AG10803 (cell line): ENCODE measurements at regions not wholly inside any gene's neighbourhood (a gene's known extent, or its start where the extent isn't known, plus 50 kb on each side); places are given as distances from the start of the nearest gene placed in this dataset.

Experiments
- DNase-seq: peaks from one replicate; pipeline ENCODE4 v3.0.0; 2010; ENCODE audit warnings: low read depth
- H3K4me3 ChIP-seq: 2 replicates; pipeline ENCODE4 v1.5.1; 2011; ENCODE audit warnings: mild to moderate bottlenecking, low read length, control low read depth
- TF ChIP-seq, protein P1 (sequence below): conservative IDR thresholded peaks from 2 replicates; pipeline ENCODE4 v1.5.1; 2011; ENCODE audit warnings: mild to moderate bottlenecking, low read length, control low read depth, inconsistent platforms

DNA sequence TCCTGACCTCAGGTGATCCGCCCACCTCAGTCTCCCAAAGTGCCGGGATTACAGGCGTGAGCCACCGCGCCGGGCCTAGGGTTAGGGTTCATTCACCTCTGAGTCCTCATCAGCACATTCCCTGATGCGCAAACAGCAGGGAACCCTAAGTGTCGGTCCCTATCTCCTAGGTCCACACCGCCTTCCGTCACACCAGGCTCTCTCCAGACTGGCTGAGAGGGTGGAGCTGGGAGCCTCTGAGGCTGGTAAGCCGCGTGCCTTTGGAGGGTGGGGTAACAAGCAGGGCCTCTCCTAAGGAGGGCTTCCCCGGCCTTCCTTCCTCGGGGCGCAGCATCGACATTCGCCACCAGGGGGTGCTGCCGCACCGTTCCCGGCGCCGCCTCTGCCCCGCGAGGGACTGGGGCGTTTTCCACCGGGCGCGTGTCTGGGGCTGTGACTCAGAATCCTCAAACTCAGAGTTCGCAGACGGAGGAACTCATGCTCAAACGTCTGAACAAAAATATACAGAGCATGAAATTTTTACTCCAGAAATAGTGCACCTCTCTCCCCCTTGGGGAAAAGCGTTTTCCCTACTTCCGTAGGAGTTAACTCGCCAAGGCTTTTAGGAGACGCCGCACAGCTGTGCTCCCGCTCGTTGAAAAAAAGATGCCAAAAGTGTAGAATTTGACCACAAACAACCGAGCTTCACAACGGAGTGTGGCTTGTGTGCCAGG is 63.9 kb upstream of the ASAP2 start:
- H3K4me3 ChIP-seq, result peak overlapping the region; percentile 40
- TF ChIP-seq, protein P1, sequence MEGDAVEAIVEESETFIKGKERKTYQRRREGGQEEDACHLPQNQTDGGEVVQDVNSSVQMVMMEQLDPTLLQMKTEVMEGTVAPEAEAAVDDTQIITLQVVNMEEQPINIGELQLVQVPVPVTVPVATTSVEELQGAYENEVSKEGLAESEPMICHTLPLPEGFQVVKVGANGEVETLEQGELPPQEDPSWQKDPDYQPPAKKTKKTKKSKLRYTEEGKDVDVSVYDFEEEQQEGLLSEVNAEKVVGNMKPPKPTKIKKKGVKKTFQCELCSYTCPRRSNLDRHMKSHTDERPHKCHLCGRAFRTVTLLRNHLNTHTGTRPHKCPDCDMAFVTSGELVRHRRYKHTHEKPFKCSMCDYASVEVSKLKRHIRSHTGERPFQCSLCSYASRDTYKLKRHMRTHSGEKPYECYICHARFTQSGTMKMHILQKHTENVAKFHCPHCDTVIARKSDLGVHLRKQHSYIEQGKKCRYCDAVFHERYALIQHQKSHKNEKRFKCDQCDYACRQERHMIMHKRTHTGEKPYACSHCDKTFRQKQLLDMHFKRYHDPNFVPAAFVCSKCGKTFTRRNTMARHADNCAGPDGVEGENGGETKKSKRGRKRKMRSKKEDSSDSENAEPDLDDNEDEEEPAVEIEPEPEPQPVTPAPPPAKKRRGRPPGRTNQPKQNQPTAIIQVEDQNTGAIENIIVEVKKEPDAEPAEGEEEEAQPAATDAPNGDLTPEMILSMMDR, result peak; percentile 83
- DNase-seq, result peak; percentile 87

DNA sequence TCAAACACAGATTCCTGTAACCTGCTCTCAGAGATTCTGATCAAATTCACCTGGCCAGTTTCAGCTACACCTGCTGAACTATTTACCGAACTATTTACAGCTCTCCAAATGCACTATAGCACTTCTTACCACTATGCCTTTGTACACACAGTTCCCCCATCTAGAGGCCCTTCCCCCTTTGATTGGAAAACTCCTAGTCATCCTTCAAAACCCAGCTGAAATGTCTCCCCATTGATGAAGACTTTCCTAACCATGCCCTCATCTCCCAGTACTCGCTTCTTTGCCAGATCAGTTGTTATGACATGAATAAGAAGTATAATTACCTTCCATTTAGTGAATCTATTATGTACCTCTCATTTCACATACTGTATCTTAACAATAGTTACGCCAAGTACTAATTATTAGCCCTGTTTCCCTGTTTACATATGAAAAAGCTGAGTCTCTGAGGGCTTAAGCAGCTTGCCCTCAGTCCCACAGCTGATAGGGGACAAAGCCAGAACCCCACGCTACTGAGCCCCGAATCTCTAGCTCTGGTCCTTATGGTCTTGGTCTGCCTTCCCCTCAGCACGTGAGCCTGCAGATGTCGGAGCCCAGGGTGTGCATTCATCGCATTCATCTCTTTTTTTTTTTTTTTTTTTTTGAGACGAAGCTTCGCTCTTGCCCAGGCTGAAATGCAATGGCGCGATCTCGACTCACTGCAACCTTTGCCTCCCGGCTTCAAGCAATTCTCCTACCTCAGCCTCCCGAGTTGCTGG is 64.7 kb upstream of the ASAP2 start:
- no peak overlapping the region for H3K4me3 ChIP-seq
- no peak for DNase-seq
- TF ChIP-seq, protein P1, result no peak

DNA sequence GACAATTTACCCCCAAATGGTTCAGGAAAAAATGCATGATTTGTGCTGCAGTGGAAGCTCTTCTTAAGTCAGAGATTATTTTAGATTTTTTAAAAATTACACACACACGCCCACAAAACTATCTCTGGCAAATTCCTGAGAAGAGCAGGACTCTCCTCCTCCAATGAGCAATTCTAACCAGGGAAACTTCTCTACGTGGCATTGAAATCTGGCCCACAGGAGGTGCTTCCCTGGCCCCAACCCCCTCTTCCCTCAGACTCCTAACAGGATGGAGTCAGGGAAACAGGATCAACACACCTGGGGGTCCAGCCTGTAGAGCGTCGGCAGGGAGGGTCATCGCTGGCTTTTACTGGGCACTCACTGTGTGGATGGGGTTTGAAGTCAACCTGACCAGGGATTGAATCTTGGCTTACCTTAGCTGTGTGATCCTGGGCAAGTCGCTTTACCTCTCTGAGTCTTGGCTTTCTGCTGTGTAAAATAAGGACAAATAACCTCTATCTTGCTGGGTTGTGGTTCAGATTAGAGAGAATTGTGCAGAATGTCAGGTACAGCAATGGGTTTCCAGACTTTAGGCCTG is 65.4 kb upstream of the ASAP2 start:
- TF ChIP-seq, protein P1, result no peak
- no peak overlapping the region for H3K4me3 ChIP-seq
- DNase-seq, result peak; percentile 59

DNA sequence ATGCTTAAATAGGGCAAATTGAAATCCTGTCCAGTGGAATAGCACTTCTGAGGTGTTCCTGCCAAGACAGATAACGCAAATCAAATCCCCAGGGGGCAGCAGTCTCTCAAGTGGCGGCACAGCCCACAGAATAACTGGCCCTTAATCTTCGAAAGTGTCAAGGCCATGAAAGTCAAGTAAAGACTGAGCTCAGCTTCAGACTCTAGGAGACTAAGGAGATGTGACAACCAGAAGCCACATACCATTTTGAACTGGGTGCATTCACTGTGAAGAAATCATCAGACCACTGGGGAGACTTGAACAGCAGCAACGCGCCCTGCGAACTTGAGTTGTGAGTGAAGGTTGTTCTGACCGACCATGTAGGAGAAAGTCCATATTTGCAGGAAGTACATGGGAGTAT is 66.0 kb upstream of the ASAP2 start:
- H3K4me3 ChIP-seq, result no peak overlapping the region
- TF ChIP-seq, protein P1, result no peak
- DNase-seq, result no peak

DNA sequence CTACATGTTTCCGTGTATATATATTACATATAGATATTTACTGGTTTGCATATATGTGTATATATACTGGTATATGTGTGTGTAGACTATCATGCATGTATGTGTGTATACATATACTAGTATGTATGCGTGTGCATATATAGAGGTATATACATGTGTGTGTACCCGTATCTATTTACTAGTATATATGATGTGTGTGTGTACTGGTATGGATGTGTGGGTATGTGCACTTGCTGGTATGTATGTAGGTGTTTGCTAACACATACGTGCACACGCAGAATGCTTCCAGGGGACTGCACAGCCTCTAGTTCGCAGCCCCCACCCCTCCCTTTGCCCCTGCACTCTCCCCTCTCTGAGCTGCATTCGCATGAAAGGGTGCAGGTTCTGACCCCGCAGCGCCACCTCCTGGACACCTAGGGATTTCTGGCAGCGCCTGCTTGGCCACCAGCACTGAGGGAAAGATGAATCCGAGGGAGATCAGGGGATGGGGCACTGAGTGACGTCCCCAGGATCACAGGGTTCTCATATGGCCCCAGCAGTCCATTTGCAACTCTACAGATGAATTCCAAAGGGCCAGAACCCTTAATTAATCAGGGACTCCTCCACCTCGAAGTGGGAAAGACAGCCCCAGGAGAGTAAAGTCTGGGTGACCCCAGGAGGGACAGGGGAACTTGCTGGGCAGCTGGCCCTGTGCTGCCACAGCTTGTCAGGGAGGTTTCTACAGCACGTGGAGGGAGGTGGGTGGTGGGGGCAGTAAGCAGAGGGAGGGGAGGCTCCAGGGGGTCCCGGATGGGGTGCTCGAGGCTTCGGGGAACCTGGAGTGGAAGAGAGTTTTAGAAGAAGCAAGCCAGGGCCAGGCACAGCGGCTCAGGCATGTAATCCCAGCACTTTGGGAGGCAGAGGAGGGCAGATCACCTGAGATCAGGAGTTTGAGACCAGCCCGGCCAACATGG is 66.8 kb upstream of the ASAP2 start:
- TF ChIP-seq, protein P1, result peak; percentile 88
- peak; percentile 41 for DNase-seq
- no peak overlapping the region for H3K4me3 ChIP-seq

DNA sequence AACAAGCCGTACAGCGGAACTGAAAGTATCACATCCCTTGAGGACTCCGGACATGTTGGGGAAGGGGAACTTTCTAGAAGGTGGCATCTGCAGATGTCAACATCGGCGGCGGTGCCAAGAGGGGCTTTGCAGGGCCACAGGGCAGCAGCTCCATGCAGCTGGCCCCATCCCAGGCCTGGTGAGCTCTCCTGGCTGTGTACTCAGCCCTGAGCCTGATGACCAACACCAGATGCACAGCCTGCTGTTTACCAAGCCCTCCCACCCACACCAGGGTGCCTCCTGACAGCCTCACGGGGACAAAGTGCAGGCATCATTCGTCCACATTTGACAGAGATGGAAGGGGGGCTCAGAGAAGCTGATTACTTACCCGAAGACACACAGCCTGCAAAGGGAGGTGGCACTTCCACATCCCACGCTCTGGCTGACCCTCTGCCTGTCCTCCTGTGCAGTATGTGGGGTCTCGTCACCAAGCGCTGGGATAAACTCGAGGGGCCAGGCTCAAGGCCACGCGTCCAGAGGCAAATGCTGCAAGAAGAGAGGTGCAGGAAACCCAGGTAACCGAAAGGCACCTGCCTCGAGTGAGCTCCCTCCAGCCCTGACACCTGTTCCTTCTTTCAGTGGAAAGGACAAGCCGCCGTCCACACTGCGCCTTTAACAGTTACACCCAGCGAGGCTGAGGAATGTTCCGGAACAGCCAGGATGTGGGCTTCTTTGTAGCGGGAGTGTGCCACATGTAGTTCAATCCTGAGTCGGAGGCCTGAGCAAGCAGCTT is 69.0 kb upstream of the ASAP2 start:
- no peak overlapping the region for H3K4me3 ChIP-seq
- TF ChIP-seq, protein P1, result no peak
- no peak for DNase-seq
